IMR-90 (cell line): ENCODE measurements at regions not wholly inside any gene's neighbourhood (a gene's known extent, or its start where the extent isn't known, plus 50 kb on each side); places are given as distances from the start of the nearest gene placed in this dataset.

Experiments
- CEBPB ChIP-seq: IDR thresholded peaks from 2 replicates; pipeline ENCODE4 v1.6.1; 2012; ENCODE audit warnings: low read depth, low read length, improper control_type of control experiment
- POLR2A ChIP-seq: IDR thresholded peaks from 2 replicates; pipeline ENCODE4 v1.6.1; 2012; ENCODE audit warnings: mild to moderate bottlenecking, low read depth, low read length
- RAD21 ChIP-seq: IDR thresholded peaks from 2 replicates; pipeline ENCODE4 v1.6.1; 2012; ENCODE audit warnings: low read length, improper control_type of control experiment
- RCOR1 ChIP-seq: IDR thresholded peaks from 2 replicates; pipeline ENCODE4 v1.6.1; 2012; ENCODE audit warnings: mild to moderate bottlenecking, low read length, improper control_type of control experiment; ENCODE audit not compliant: insufficient replicate concordance
- TF ChIP-seq, protein P1 (sequence below): conservative IDR thresholded peaks from 2 replicates; pipeline ENCODE4 v1.5.1; 2012; ENCODE audit warnings: mild to moderate bottlenecking, low read depth, low read length, improper control_type of control experiment
- TF ChIP-seq, protein P2 (sequence below): fragments of 150-350 bp; IDR thresholded peaks from 2 replicates; pipeline ENCODE4 v1.6.1; 2016; ENCODE audit warnings: low read depth, mild to moderate bottlenecking, low read length, moderate library complexity, borderline replicate concordance
- TF ChIP-seq, protein P3 (sequence below): fragments of 150-350 bp; IDR thresholded peaks from 2 replicates; pipeline ENCODE4 v1.6.1; 2017; ENCODE audit warnings: mild to moderate bottlenecking, antibody characterized with exemption, low read length, low read depth

DNA sequence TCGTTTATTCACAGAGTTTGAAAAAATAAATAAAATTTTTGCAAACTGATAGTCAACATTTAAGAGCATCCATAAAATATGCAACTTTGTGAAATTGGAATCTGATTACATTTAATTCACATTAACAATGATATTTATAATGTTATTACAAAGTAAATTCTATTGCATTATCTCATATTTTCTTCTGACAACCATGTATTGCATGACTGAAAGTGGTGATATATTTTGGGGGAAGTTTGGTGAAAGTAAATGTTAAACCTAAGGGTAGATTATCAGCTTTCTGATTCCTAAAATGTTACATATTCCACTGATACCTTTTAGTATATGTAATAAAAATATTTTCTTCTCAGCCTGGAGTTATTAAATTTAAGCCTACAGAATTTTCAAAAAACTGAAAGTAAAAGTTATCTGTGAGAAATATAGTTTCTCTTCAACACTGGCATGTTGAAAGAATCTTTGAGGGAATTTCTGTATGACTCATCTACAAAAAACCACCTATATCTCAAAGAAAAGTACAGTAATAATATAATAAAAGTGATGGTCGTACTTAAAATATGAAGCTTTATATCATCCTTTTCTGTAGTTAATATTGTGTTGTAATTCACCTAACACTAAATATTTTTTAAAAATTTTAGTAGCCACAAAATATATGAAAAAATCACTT, 1179.6 kb upstream of the PCDH7 start:
- TF ChIP-seq, protein P1, sequence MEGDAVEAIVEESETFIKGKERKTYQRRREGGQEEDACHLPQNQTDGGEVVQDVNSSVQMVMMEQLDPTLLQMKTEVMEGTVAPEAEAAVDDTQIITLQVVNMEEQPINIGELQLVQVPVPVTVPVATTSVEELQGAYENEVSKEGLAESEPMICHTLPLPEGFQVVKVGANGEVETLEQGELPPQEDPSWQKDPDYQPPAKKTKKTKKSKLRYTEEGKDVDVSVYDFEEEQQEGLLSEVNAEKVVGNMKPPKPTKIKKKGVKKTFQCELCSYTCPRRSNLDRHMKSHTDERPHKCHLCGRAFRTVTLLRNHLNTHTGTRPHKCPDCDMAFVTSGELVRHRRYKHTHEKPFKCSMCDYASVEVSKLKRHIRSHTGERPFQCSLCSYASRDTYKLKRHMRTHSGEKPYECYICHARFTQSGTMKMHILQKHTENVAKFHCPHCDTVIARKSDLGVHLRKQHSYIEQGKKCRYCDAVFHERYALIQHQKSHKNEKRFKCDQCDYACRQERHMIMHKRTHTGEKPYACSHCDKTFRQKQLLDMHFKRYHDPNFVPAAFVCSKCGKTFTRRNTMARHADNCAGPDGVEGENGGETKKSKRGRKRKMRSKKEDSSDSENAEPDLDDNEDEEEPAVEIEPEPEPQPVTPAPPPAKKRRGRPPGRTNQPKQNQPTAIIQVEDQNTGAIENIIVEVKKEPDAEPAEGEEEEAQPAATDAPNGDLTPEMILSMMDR = no peak
- TF ChIP-seq, protein P2, sequence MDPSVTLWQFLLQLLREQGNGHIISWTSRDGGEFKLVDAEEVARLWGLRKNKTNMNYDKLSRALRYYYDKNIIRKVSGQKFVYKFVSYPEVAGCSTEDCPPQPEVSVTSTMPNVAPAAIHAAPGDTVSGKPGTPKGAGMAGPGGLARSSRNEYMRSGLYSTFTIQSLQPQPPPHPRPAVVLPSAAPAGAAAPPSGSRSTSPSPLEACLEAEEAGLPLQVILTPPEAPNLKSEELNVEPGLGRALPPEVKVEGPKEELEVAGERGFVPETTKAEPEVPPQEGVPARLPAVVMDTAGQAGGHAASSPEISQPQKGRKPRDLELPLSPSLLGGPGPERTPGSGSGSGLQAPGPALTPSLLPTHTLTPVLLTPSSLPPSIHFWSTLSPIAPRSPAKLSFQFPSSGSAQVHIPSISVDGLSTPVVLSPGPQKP = no peak
- no peak for TF ChIP-seq RAD21
- no peak for TF ChIP-seq CEBPB
- no peak for TF ChIP-seq POLR2A
- TF ChIP-seq, protein P3, sequence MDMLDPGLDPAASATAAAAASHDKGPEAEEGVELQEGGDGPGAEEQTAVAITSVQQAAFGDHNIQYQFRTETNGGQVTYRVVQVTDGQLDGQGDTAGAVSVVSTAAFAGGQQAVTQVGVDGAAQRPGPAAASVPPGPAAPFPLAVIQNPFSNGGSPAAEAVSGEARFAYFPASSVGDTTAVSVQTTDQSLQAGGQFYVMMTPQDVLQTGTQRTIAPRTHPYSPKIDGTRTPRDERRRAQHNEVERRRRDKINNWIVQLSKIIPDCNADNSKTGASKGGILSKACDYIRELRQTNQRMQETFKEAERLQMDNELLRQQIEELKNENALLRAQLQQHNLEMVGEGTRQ = no peak
- no peak for TF ChIP-seq RCOR1
